Right forelimb (tissue), 1 donor: ENCODE measurements at regions not wholly inside any gene's neighbourhood (a gene's known extent, or its start where the extent isn't known, plus 50 kb on each side); places are given as distances from the start of the nearest gene placed in this dataset.
"Not testable (repeated sequence)": the region's sequence is repeated elsewhere in the genome, so short reads cannot be mapped to it uniquely, and the experiment has no call there.

Experiments used
- DNase-seq: peaks from one replicate; pipeline ENCODE4 v3.0.0-alpha.2; 2018

- DNase-seq, result no peak
Observed at GRCh38 chr6:74256781-74257180, 560.8 kb downstream of the CD109 start.

- DNase-seq, result no peak
Observed at GRCh38 chr6:74256381-74256780, 560.4 kb downstream of the CD109 start.

GRCh38 chr6:74255007-74255406 lies 559.0 kb downstream of the CD109 start:
- not testable (repeated sequence) for DNase-seq

GRCh38 chr6:74254147-74254546 lies 558.1 kb downstream of the CD109 start:
- DNase-seq, result not testable (repeated sequence)

DNA sequence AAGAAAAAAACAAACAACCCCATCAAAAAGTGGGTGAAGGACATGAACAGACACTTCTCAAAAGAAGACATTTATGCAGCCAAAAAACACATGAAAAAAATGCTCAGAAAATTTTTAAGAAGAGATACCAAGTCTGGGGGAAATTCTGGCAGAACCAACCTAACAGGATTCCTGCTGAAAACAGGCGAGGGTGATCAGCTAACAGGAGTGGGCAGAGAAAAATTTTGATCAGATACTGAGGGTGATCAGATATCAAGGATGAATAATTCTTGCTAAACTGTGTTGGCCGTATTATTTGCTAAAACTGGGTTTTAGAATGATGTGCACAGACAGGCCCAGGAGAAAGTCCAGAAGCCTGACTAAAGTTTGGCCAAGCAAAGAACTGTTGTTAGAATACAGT lies 557.3 kb downstream of the CD109 start:
- no peak for DNase-seq

- DNase-seq, result no peak
Observed at GRCh38 chr6:74250161-74250818, 554.3 kb downstream of the CD109 start.

DNA sequence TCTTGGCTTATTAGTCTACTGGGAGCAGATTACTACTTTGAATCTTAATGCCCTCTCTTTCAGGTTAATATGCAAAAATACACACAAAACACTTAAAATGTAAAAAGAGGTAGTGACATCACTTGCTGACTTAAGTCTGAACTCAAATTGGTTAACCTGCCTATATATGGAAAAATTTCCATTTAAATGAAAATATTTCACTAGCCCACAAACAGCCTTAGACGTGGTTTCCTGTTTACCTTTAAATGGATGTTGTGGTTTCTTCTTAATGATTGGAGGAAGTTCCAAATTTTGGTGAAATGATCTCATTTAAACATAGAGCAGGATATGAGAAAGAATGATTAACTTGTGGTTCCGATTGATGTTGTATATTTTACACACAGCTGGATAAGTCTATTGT lies 553.7 kb downstream of the CD109 start:
- DNase-seq, result no peak

DNA sequence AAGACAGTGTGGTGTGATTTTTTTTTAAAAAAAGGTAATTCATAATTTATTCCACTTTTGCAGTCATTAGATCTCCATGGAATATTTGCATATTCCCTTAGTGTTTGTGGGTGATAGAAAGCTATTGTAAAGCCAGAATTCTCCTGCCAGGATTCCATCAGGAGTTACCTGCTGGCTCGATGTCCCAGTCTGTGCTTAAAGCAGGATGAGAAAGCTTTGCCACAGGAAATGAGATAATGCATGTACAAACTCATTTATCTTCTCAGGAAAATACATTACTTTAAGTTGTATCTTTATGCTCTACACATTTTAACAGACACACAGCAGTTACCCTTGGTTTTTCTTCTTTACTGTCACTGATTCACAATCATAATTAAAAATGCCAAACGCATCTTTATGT lies 553.0 kb downstream of the CD109 start:
- no peak for DNase-seq

- DNase-seq, result no peak
Observed at GRCh38 chr6:74222768-74223333, 526.8 kb downstream of the CD109 start.

GRCh38 chr6:74213995-74214394 lies 518.0 kb downstream of the CD109 start:
- DNase-seq, result no peak

DNA sequence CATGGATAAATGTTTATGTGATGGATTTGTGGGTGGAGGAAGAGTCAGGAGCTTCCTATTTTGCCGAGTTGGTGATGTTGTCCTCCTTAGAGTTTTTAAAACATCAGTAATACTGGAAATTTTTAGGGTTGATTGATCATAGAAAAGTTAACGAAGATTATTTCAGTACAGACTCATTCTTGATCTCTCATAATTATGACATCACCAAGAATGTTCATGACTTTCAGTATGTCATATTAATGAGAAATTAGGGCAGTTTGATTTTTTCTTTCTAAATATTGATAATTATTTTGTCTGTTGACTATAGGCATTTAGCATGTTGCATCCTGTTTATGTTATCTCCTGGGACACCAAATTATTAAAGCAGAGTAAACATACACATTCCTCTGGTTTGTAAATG lies 512.2 kb downstream of the CD109 start:
- no peak for DNase-seq

GRCh38 chr6:74199215-74199915 lies 503.4 kb downstream of the CD109 start:
- no peak for DNase-seq

DNA sequence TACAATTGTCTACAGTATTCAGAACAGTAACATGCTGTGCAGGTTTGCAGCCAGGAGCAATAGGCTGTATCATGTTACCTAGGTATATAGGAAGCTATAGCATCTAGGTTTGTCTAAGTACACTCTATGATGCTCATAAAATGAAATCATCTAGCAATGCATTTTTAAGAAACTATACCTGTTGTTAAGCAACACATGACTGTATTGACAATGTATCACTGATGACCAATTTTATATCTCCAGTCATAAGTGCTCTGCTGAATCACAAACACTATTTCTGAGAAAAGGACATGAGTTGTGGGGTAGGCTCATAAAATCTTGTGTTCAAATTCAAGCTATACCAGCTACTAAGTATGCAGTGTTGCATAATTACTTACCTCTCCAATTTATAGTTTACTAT lies 501.3 kb downstream of the CD109 start:
- DNase-seq, result no peak

GRCh38 chr6:74187811-74188210 lies 491.8 kb downstream of the CD109 start:
- no peak for DNase-seq

GRCh38 chr6:74182992-74183391 lies 487.0 kb downstream of the CD109 start:
- no peak for DNase-seq

- no peak for DNase-seq
Observed at GRCh38 chr6:74181471-74181870, 485.5 kb downstream of the CD109 start.

DNA sequence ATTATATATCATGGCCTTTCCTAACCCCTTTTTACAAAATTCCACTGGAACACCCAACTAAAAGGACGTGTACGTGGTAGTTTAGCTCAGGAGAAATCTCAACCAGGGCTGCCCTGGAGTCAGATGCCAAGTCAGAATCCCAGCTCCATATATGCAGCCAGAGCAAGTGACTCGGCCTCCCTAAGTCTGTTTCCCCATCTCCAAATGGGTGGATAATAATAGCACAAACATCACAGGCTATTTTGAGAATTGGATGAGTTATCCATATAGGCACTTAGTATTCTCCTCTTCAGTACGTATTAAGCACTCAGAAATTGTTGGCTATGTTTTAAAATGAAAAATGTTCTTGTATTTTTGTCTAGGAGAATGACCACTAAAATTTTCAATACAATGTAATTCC lies 481.5 kb downstream of the CD109 start:
- DNase-seq, result no peak

DNA sequence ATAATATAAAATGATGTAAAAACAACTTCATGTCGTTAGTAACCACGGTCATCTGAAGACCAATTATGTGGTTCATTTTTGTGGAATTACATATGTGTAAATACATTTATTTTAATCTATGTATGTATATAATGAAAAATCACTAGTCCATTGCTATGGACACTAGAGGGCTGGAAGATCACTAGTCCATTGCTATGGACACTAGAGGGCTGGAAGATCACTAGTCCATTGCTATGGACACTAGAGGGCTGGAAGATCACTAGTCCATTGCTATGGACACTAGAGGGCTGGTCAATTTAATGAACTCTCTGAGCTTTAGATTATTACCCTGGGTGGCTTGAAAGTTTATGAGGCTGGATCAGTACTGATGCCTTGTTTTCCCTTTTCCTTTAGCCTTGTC lies 474.5 kb downstream of the CD109 start:
- DNase-seq, result not testable (repeated sequence)

- no peak for DNase-seq
Observed at GRCh38 chr6:74170118-74170517, 474.1 kb downstream of the CD109 start.

DNA sequence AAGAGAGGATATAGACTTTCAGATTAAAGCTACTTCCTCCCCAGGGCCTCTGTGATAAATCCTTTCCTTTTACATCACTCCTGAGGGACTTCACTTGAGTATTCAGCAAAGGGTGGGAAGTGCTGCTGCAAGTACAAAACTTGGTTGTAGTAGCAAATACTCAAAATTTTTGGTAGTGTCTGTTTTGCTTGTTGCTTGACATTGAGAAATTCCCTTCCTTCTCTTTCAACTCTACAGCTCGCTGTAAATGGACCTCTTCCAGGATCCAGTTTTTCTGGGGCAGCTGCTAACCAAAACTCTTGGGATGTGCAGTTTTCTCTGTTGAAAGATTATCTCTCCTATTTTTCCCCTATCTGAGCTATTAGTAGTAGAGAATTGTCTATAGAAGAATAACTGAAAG lies 472.0 kb downstream of the CD109 start:
- no peak for DNase-seq

DNA sequence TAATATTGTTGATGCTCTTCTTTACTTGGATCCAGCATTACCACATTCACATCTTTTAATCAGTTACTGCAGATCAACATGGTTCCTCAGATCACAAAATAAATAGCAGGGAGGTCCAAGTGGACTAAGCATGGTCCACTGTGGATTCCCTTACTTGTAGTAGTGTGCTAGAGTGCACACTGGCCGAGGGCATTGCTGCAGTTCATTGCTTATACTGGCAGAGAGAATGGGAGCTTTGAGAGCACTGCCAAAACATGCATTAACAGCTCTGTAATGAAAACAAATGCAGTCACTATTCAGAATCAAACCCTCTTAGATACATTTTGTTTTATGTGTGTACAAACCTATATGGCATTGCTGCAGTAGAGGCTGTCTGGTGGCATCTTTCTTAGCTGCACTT lies 471.5 kb downstream of the CD109 start:
- no peak for DNase-seq

DNA sequence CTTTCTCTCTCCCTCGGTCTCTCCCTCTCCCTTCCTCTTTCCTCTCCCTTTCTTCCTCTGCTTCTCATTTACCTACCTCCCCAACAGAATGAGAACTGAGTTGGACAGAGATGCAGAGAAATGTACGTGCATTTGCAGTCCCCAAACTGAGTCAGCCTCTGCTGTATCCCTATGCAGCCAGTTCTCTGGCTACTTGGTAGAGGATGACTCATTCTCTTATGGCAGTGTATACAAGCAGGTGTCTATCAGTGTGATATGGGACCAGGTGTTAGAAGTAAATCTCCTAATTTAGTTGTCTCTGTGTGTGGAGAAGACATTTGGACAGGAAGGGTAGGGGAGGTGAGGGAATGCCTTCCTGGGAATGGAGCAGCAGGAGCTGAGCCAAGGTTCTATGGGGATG lies 470.8 kb downstream of the CD109 start:
- DNase-seq, result no peak

- no peak for DNase-seq
Observed at GRCh38 chr6:74161380-74161779, 465.4 kb downstream of the CD109 start.

DNA sequence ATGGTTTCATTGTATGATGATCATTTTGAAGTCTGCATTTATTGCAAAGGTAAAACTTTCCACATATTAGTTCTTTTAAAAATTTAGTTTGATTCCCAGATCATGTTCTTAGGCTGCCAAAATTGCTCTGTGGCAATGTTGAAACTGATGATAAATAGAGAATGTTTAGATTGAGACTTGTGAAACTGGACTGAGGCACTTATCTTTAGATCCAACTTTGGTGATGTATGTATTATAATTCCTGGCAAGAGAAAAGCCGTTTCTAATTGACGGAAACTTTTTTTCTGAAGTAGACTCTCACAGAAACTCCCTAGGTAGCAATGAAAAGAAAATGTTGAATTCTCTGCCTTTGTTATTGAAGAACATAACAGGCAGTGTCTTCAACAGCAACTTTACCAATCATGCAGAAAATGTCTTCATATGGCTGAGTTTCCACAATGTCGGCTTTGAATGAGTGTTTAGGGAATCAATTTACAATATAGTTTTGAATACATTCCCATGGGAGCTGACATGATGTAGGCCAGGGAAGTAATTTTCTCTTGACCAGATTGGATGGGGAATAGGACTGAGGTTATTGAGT lies 456.2 kb downstream of the CD109 start:
- no peak for DNase-seq
